Medulla oblongata (tissue), 1 donor: ENCODE measurements at regions not wholly inside any gene's neighbourhood (a gene's known extent, or its start where the extent isn't known, plus 50 kb on each side); places are given as distances from the start of the nearest gene placed in this dataset.
A peak's percentile ranks its signal among the peaks of the same experiment; 100 is the strongest.
"Not testable (repeated sequence)": the region's sequence is repeated elsewhere in the genome, so short reads cannot be mapped to it uniquely, and the experiment has no call there.

Experiments used
- DNase-seq: peaks from one replicate; pipeline ENCODE4 v3.0.0-alpha.2; 2015; ENCODE audit errors: extremely low spot score

- no peak for DNase-seq
Observed at GRCh38 chr3:24545887-24546286, 51.2 kb upstream of the THRB start.

GRCh38 chr3:24548278-24548677 lies 53.6 kb upstream of the THRB start:
- DNase-seq: no peak

- no peak for DNase-seq
Observed at GRCh38 chr3:24550588-24550987, 55.9 kb upstream of the THRB start.

GRCh38 chr3:24551626-24552025 lies 57.0 kb upstream of the THRB start:
- DNase-seq: no peak

GRCh38 chr3:24562895-24563294 lies 68.2 kb upstream of the THRB start:
- DNase-seq: no peak

- DNase-seq: no peak
Observed at GRCh38 chr3:24565053-24565452, 70.4 kb upstream of the THRB start.

GRCh38 chr3:24565656-24566055 lies 71.0 kb upstream of the THRB start:
- no peak for DNase-seq

- no peak for DNase-seq
Observed at GRCh38 chr3:24566927-24567326, 72.3 kb upstream of the THRB start.

- DNase-seq: not testable (repeated sequence)
Observed at GRCh38 chr3:24572409-24572808, 77.8 kb upstream of the THRB start.

- DNase-seq: no peak
Observed at GRCh38 chr3:24573576-24573975, 78.9 kb upstream of the THRB start.

- DNase-seq: no peak
Observed at GRCh38 chr3:24578324-24578723, 83.7 kb upstream of the THRB start.

- DNase-seq: no peak
Observed at GRCh38 chr3:24578951-24579421, 84.3 kb upstream of the THRB start.

- DNase-seq: peak; percentile 39
Observed at GRCh38 chr3:24582431-24583403, 88.1 kb upstream of the THRB start.

GRCh38 chr3:24586920-24587319 lies 92.3 kb upstream of the THRB start:
- DNase-seq: no peak

GRCh38 chr3:24588629-24589512 lies 94.2 kb upstream of the THRB start:
- DNase-seq: no peak

GRCh38 chr3:24589513-24589851 lies 94.8 kb upstream of the THRB start:
- DNase-seq: no peak

- DNase-seq: no peak
Observed at GRCh38 chr3:24589931-24590880, 95.6 kb upstream of the THRB start.

- no peak for DNase-seq
Observed at GRCh38 chr3:24591191-24591590, 96.5 kb upstream of the THRB start.

- no peak for DNase-seq
Observed at GRCh38 chr3:24591661-24592555, 97.3 kb upstream of the THRB start.

GRCh38 chr3:24594161-24594560 lies 99.5 kb upstream of the THRB start:
- no peak for DNase-seq
